ENCODE measurements at regions not wholly inside any gene's neighbourhood (a gene's known extent, or its start where the extent isn't known, plus 50 kb on each side); places are given as distances from the start of the nearest gene placed in this dataset.

- DNase-seq: no peak
Observed at GRCh38 chr5:109532773-109533364, 123.1 kb upstream of the PJA2 start.

- no peak for DNase-seq
Observed at GRCh38 chr5:109531262-109531661, 121.5 kb upstream of the PJA2 start.

- no peak for DNase-seq
Observed at GRCh38 chr5:109529987-109530386, 120.2 kb upstream of the PJA2 start.

- DNase-seq: peak in 6 of 51 donors; percentile 0 to 5 (median 1)
Observed at GRCh38 chr5:109529520-109529919, 119.7 kb upstream of the PJA2 start.

GRCh38 chr5:109524555-109524954 is 114.8 kb upstream of the PJA2 start:
- no peak for DNase-seq

GRCh38 chr5:109524026-109524425 is 114.3 kb upstream of the PJA2 start:
- no peak for DNase-seq

- no peak for DNase-seq
Observed at GRCh38 chr5:109522404-109522803, 112.6 kb upstream of the PJA2 start.

- no peak for DNase-seq
Observed at GRCh38 chr5:109519416-109519815, 109.6 kb upstream of the PJA2 start.

- DNase-seq: no peak
Observed at GRCh38 chr5:109516390-109516789, 106.6 kb upstream of the PJA2 start.

GRCh38 chr5:109511980-109512734 is 102.4 kb upstream of the PJA2 start:
- DNase-seq: no peak

- no peak for DNase-seq
Observed at GRCh38 chr5:109506556-109506955, 96.8 kb upstream of the PJA2 start.

- DNase-seq: no peak
Observed at GRCh38 chr5:109496112-109496511, 86.3 kb upstream of the PJA2 start.

GRCh38 chr5:109487753-109488420 is 78.1 kb upstream of the PJA2 start:
- DNase-seq: no peak

- DNase-seq: no peak
Observed at GRCh38 chr5:109486200-109486804, 76.5 kb upstream of the PJA2 start.

- DNase-seq: peak in 45 of 51 donors; percentile 5 to 70 (median 37)
Observed at GRCh38 chr5:109485030-109485429, 75.3 kb upstream of the PJA2 start.

GRCh38 chr5:109484597-109484996 is 74.8 kb upstream of the PJA2 start:
- DNase-seq: no peak

- no peak for DNase-seq
Observed at GRCh38 chr5:109483395-109483971, 73.7 kb upstream of the PJA2 start.

- DNase-seq: no peak
Observed at GRCh38 chr5:109482748-109483147, 73.0 kb upstream of the PJA2 start.

GRCh38 chr5:109479260-109479860 is 69.6 kb upstream of the PJA2 start:
- DNase-seq: no peak

- DNase-seq: no peak
Observed at GRCh38 chr5:109478830-109479229, 69.1 kb upstream of the PJA2 start.

GRCh38 chr5:109476292-109476691 is 66.5 kb upstream of the PJA2 start:
- DNase-seq: no peak

Data from hypothalamus (tissue), 51 donors.